HG03045 (cell line): ENCODE measurements at regions not wholly inside any gene's neighbourhood (a gene's known extent, or its start where the extent isn't known, plus 50 kb on each side); places are given as distances from the start of the nearest gene placed in this dataset.
A peak's percentile ranks its signal among the peaks of the same experiment; 100 is the strongest.
"Not testable (repeated sequence)": the region's sequence is repeated elsewhere in the genome, so short reads cannot be mapped to it uniquely, and the experiment has no call there.

ENCODE experiments used
- ATAC-seq: cut with Tn5 transposase; IDR thresholded peaks from one replicate; pipeline ENCODE4 v1.9.1; 2021; ENCODE audit warnings: mild to moderate bottlenecking, moderate library complexity; ENCODE audit not compliant: unreplicated experiment

- ATAC-seq = no peak
These were observed 107.5 kb upstream of the SCAF8 start for GRCh38 chr6:154625721-154626120.

DNA sequence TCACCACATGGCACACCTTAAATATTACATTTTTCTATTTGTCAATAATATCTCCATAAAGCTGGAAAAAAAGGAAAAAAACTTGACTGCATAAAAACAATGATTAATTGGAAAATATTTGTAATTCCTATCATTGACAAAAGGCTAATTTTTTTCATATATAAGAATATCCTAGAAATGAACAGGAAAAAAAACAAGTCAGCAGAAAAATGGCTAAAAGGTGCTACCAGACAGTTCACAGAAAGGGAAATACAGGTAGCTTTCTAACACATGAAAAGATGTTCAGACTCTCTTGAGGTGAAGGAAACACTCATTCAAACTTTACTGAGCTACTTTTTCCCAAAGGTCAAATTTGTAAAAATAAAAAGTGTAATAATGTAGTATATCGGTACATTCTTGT lies 104.1 kb upstream of the SCAF8 start:
- ATAC-seq = no peak

DNA sequence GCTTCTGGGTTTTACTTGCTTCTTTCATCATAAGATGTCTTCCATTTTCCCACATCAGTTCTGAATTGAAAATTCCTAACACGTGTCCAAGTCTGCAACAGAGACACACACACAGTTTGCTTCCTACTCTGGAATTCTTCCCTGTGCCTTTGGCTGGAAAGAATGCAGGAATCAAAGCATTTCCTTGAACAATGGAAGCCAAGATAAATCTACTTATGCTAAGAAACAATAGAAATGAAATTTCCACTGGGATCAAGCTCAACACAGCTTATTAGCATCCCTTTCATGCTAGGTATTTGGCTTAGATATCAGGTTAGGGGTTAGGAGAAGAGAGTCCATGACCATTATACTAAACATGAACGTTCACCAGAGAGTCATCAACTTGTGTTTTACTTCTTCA lies 101.1 kb upstream of the SCAF8 start:
- no peak for ATAC-seq

- no peak for ATAC-seq
These were observed 95.8 kb upstream of the SCAF8 start for GRCh38 chr6:154637392-154637791.

DNA sequence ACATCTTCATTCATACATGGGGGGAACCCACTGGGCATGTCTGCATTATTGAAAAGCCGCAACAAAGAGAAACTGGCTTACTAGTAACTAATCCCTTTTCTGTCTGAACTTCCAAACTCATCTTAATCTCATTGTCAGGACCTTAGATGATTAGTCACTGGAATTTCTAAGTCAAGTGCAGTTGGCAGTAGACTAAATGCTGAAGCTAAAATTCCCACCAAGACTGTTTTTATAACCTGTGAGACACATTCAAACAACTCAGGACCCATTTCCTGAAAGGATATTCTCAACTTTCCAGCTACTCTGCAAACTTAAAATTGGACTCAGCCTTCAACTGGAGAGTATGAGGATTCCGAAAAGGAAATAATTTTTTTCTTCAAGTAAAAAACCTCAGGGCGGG lies 94.8 kb upstream of the SCAF8 start:
- ATAC-seq = no peak

- ATAC-seq = not testable (repeated sequence)
These were observed 94.0 kb upstream of the SCAF8 start for GRCh38 chr6:154639196-154639595.

DNA sequence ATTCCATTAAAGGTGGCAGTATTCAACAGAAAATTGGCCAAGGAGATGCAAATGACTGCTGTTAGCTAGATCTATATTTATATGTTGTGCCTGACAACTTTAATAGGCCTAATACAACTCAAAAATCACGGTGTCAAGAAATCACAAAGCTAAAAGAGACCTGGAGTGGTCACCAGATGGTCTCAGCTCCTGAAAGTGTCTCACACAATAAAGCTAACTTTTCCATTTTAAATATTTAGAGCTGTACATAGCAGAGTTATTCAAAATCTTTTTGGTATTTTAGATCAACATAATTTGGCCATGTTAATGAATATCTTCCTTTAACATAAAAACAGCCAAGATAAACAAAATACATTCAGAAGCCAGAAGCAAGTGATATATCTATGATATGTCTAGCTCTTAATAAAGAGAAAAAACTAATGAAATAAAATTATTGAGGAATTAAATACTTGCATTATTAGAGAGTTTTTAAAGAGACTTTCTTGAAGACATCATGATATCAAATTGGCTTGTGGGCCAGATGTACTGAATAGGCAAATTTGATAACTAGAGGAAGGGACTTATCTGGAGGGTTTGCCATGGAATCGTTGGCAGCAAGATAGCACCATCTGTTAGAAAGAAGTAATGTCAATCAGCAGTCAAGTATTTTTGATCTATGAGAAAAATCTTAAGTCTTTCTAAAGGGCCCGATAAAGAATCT lies 84.9 kb upstream of the SCAF8 start:
- no peak for ATAC-seq

DNA sequence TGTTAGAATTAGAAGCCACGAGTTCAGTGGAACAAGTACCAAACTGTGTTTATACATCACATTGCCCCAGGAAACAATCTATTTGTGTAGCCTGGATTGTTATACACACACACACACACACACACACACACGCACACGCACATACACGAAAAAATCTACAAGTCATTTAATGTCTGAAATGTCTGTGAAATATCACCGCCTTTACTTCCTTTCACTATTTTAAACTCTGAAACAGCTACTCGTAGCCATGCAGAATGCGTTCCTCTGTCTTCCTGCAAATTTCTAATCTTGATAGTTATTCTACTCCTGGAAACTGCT lies 84.4 kb upstream of the SCAF8 start:
- ATAC-seq = no peak

- ATAC-seq = no peak
These were observed 83.5 kb upstream of the SCAF8 start for GRCh38 chr6:154649721-154650120.

- no peak for ATAC-seq
These were observed 82.9 kb upstream of the SCAF8 start for GRCh38 chr6:154650351-154650750.

- ATAC-seq = no peak
These were observed 81.6 kb upstream of the SCAF8 start for GRCh38 chr6:154651656-154652055.

DNA sequence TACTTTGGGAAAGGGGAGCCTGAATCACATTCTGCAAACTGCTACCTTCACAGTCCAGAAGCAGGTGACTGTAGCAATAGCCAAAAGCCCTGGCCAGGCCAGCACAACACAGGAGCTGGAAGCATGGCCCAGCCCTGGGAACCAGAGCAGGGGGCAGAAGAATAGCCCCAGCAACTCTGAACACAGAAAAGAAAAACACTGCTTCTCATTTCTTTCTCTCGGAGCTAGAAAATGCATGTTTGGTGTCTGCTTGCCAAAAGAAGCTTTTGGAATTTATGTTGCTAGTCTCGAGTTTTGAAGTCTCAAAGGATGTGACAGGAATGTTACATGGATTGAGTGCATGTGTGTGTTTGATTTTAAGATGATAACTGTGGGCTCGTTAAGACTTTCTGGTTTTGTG lies 79.8 kb upstream of the SCAF8 start:
- ATAC-seq = no peak

GRCh38 chr6:154653853-154654252 lies 79.4 kb upstream of the SCAF8 start:
- no peak for ATAC-seq

- ATAC-seq = no peak
These were observed 76.6 kb upstream of the SCAF8 start for GRCh38 chr6:154656660-154657059.

DNA sequence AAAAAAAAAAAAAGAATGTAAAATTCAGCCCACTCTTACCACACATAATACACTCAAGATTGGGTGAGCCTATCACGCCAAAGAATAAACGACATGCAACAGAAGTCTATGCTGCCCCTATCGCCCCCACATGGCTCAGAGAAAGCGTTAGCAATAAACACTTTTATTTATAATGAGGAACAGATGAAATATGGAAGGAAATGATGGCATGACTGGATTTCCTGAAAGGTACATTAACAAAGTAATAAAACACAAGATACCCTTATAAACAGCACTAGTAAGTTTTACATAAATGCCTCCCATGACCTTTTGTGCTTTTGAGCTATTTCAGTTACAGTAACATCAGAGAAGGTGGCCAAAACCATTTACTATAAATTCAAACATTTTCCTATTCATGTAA lies 71.4 kb upstream of the SCAF8 start:
- no peak for ATAC-seq

GRCh38 chr6:154664287-154664686 lies 68.9 kb upstream of the SCAF8 start:
- no peak for ATAC-seq

GRCh38 chr6:154668156-154668555 lies 65.1 kb upstream of the SCAF8 start:
- no peak for ATAC-seq

DNA sequence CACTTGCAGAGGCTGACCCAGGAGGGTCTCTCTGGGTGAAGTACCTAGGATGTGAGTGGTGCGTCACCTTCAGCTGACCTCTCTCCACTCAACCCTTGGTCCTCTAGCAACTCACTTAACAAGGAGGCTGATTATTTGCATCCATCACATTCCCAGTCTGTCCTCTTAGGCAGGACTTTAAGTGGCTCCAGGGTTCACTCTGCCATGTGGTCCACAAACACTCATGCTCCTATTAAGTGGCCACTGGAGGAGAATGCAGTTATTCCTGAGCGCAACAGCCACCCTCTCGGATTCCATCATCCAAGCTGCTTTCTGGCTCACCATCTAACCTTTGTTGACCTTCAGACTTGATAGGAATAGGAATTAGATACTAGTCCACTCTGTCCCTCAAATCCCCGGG lies 61.1 kb upstream of the SCAF8 start:
- no peak for ATAC-seq

GRCh38 chr6:154673919-154674318 lies 59.3 kb upstream of the SCAF8 start:
- ATAC-seq = no peak

DNA sequence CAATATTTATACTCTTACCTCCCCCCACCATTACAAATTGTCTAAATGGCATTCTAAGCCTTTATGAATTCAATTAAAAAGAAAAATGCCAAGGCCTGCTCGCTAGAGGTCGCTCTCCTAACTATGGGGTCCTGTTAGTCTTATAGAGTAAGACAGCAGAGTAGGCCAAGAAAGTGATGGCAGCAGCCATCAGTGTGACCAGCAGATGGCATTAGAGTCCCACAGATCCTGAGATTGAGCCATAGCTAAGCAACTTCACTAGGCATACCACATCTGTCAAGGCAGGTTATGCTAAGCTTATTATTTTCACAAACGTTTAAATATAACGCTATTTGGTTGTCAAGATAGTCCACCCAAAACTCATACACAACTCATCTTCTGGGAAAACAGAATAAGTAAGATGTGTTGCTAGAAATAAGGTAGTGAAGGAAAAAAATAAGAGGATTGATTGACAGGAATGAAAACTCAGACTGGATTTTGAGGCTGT lies 57.6 kb upstream of the SCAF8 start:
- ATAC-seq = peak; percentile 99

- no peak for ATAC-seq
These were observed 50.5 kb upstream of the SCAF8 start for GRCh38 chr6:154682633-154683125.
